A549 (cell line): ENCODE measurements at regions not wholly inside any gene's neighbourhood (a gene's known extent, or its start where the extent isn't known, plus 50 kb on each side); places are given as distances from the start of the nearest gene placed in this dataset.

Experiments
- ATAC-seq, 2 experiments: fragments of 200-7000 bp in 1 of 2; fragments of >200 bp in 1 of 2; cut with Nextera tagmentation in 1 of 2; cut with Tn5 transposase in 1 of 2; 3 replicates each; pipeline versions ENCODE4 v1.8.0 to v1.9.1; 2018 to 2020; ENCODE audit warnings: mild to moderate bottlenecking in 1 of 2, moderate library complexity in 1 of 2
- CTCF ChIA-PET: fragments of 300-600 bp; sonication (Branson Sonifier 250); formaldehyde crosslinking; extraction: SDS; loops from one replicate; lab custom pipeline; 2021; ENCODE audit warnings: antibody characterized with exemption, inconsistent platforms; lab: Yijun Ruan, JAX
- POLR2A ChIA-PET: fragments of 350-600 bp; formaldehyde crosslinking; extraction: SDS; loops from one replicate; lab custom pipeline; 2021; ENCODE audit warnings: antibody characterized with exemption, inconsistent platforms; lab: Yijun Ruan, JAX
- DNase-seq, 2 experiments: peaks; one replicate each; pipeline versions ENCODE4 v3.0.0 to v3.0.0-alpha.2; 2011 to 2016; ENCODE audit warnings: low read depth in 1 of 2, low spot score in 1 of 2
- FAIRE-seq: peaks from 2 replicates; lab custom pipeline; 2011; peaks lifted over from hg19 to GRCh38; lab: Jason Lieb, UNC
- H3K27ac ChIP-seq, 2 experiments: fragments of >200 bp; sonication (Bioruptor Twin); formaldehyde crosslinking; 3 replicates each; pipeline ENCODE4 v1.5.1; 2016 to 2017
- H3K4me1 ChIP-seq: fragments of >200 bp; sonication (Bioruptor Twin); formaldehyde crosslinking; 3 replicates; pipeline ENCODE4 v1.6.1; 2016
- H3K4me2 ChIP-seq: fragments of >200 bp; sonication (Bioruptor Twin); formaldehyde crosslinking; 3 replicates; pipeline ENCODE4 v1.6.1; 2016
- H3K4me3 ChIP-seq: fragments of >200 bp; sonication (Bioruptor Twin); formaldehyde crosslinking; 3 replicates; pipeline ENCODE4 v1.5.1; 2016
- H3K9me3 ChIP-seq: fragments of >200 bp; sonication (Bioruptor Twin); formaldehyde crosslinking; 3 replicates; pipeline ENCODE4 v1.6.1; 2016
- ATOH8 ChIP-seq: fragments of 250-450 bp; sonication (Bioruptor Pico); IDR thresholded peaks from 2 replicates; pipeline ENCODE4 v1.5.0; 2020; ENCODE audit warnings: low read depth, mild to moderate bottlenecking, moderate library complexity
- EHF ChIP-seq: fragments of 250-450 bp; sonication (Bioruptor Pico); IDR thresholded peaks from 2 replicates; pipeline ENCODE4 v1.5.0; 2020; ENCODE audit warnings: mild to moderate bottlenecking
- EP300 ChIP-seq, 2 experiments: fragments of >200 bp; sonication (Bioruptor Twin); formaldehyde crosslinking; IDR thresholded peaks; 2 replicates in 1 of 2; 3 replicates in 1 of 2; pipeline ENCODE4 v1.6.1; 2016 to 2017
- FOSB ChIP-seq: fragments of 250-450 bp; sonication (Bioruptor Pico); IDR thresholded peaks from 2 replicates; pipeline ENCODE4 v1.5.0; 2020; ENCODE audit warnings: mild to moderate bottlenecking, moderate library complexity
- FOSL2 ChIP-seq, 2 experiments: fragments of 450-650 bp in 1 of 2; fragments of >200 bp in 1 of 2; sonication (Bioruptor Twin) in 1 of 2; formaldehyde crosslinking; IDR thresholded peaks; 2 replicates each; pipeline versions ENCODE4 v1.5.0 to v1.6.1; 2016 to 2020; ENCODE audit warnings: mild to moderate bottlenecking in 1 of 2, moderate library complexity in 1 of 2
- HEYL ChIP-seq: fragments of 250-450 bp; sonication (Bioruptor Pico); IDR thresholded peaks from 2 replicates; pipeline ENCODE4 v1.8.0; 2021; ENCODE audit warnings: mild to moderate bottlenecking, moderate library complexity
- HOXA7 ChIP-seq: fragments of 250-450 bp; sonication (Bioruptor Pico); IDR thresholded peaks from 2 replicates; pipeline ENCODE4 v1.5.0; 2020; ENCODE audit warnings: mild to moderate bottlenecking, moderate library complexity
- POLR2A ChIP-seq: IDR thresholded peaks from 2 replicates; pipeline ENCODE4 v1.6.1; 2012; ENCODE audit warnings: mild to moderate bottlenecking, low read length
- POLR2AphosphoS2 ChIP-seq: conservative IDR thresholded peaks from 2 replicates; pipeline ENCODE4 v1.6.1; 2012; ENCODE audit warnings: low read length, improper control_type of control experiment, inconsistent platforms
- RNF2 ChIP-seq: fragments of 200-600 bp; sonication (generic); IDR thresholded peaks from 2 replicates; pipeline ENCODE4 v1.6.1; 2016; ENCODE audit warnings: low read depth, mild to moderate bottlenecking, antibody characterized with exemption, moderate library complexity, borderline replicate concordance
- SREBF2 ChIP-seq: fragments of 450-650 bp; IDR thresholded peaks from 2 replicates; pipeline ENCODE4 v1.6.1; 2014; ENCODE audit warnings: mild to moderate bottlenecking, moderate library complexity
- ZFP36 ChIP-seq: fragments of 450-650 bp; IDR thresholded peaks from 2 replicates; pipeline ENCODE4 v1.6.1; 2014; ENCODE audit warnings: borderline replicate concordance; ENCODE audit not compliant: partially characterized antibody
- ZSCAN20 ChIP-seq: fragments of 250-450 bp; sonication (Bioruptor Pico); IDR thresholded peaks from 2 replicates; pipeline ENCODE4 v1.8.0; 2022; ENCODE audit warnings: mild to moderate bottlenecking, moderate library complexity
- WGBS: methylation state at CpG from one replicate; pipeline ENCODE4 v1.1.6; 2017; ENCODE audit errors: missing lambda C conversion rate; 5-methylcytosine and 5-hydroxymethylcytosine counted together
- TF ChIP-seq, protein P1 (sequence below): fragments of >200 bp; sonication (Bioruptor Twin); formaldehyde crosslinking; IDR thresholded peaks from 3 replicates; pipeline ENCODE4 v1.6.1; 2016
- TF ChIP-seq, protein P2 (sequence below): fragments of 200-600 bp; sonication (generic); IDR thresholded peaks from 2 replicates; pipeline ENCODE4 v1.6.1; 2016; ENCODE audit warnings: antibody characterized with exemption, mild to moderate bottlenecking, moderate library complexity
- TF ChIP-seq, protein P3 (sequence below): fragments of >200 bp; sonication (Bioruptor Twin); formaldehyde crosslinking; IDR thresholded peaks from 3 replicates; pipeline ENCODE4 v1.5.1; 2016

DNA sequence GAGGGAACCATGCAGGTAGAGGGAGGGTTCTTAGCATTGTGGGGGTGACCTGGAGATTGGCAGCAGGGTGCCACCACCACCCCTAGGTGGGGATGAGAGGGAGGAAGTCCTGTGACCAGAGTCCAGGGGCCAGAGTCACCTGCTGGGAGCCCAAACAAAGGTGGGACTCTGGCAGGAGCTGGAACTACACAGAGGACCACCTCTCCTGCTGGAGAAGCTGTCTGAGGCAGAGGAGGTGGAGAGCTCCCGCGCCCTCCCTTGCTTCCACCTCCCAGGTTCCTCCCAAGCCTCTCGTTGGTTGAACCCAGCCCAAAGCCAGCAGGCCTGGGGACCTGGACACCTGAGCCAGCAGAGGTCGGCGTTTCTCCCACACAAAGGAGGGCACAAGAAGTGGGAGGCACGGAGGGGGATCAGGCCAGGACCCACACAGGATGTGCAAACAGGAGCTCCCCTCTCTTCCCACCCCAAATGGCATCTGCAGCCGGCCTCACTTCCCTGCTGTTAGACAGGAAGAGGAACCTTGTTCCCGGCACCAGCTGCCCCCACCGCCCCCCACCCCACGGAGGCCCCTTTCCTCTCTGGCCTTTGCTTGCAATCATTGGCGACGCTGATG, 154.6 kb downstream of the SEC14L1 start:
- CTCF ChIA-PET, result interaction anchor here (0.5 to 1.0 kb wide), 2 partner anchors 35 to 136 kb away, joined by 4 to 5 read pairs; no protein-coding TSS in a partner anchor
- POLR2A ChIA-PET, result interaction anchor here (0.6 kb wide), 1 partner anchor 18 kb away, joined by 3 read pairs; no protein-coding TSS in a partner anchor
- Histone ChIP-seq H3K4me3 (no peak overlapping the region), H3K4me2 (no peak overlapping the region), H3K4me1 (peaks cover 63% of the 10 kb centered on the region), H3K27ac (peak overlapping the region in 1 of 2 experiments; percentile 31; a peak in 2 of 6 replicates), H3K9me3 (no peaks in the 10 kb centered on the region)
- WGBS, result 91% methylated on average over 12 of the region's 12 CpGs
- DNase-seq (no peak), FAIRE-seq (no peak), ATAC-seq (peak in 1 of 2 experiments; percentile 6; a peak in 1 of 6 replicates)
- TF ChIP-seq ATOH8 (CRISPR knock-in tag), result no peak
- TF ChIP-seq FOSL2 (IDR thresholded peaks at IDR 0.05), result no peak
- no peak for TF ChIP-seq FOSL2 (CRISPR knock-in tag; IDR thresholded peaks at IDR 0.05)
- TF ChIP-seq HOXA7 (CRISPR knock-in tag), result 0 out of 2 replicates have a peak, but pooled peaks have one; percentile 47

DNA sequence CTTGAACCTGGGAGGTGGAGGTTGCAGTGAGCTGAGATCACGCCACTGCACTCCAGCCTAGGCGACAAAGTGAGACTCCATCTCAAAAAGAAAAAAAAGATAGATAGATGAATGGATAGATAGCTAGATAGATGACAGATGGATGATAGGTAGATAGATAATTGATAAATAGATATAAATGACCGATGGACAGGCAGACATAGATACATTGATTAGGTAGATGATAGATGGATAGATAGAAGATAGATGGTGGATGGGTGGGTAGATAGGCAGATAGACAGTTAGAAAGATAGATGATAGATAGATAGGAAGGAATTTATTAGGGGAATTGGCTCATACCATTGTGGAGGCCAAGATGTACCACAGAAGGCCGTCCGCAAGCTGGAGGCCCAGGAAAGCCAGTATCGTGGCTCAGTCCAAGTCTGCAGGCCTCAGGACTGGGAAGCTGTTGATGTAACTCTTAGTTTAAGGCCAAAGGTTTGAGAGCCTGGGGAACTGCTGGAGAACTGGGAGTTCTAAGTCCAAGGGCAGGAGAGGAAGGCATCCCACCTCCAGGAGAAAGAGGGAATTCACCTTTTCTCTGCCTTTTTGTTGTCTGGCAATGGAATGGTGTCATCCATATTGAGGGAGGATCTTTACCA, 156.1 kb downstream of the SEC14L1 start:
- ATAC-seq (no peak), DNase-seq (no peak), FAIRE-seq (no peak)
- H3K9me3 ChIP-seq, result no peaks in the 10 kb centered on the region
- H3K4me1 ChIP-seq, result peaks cover 75% of the 10 kb centered on the region
- POLR2A ChIA-PET, result interaction anchor here (2.3 kb wide), 1 partner anchor 8 kb away, joined by 7 read pairs; no protein-coding TSS in a partner anchor
- TF ChIP-seq, protein P1, sequence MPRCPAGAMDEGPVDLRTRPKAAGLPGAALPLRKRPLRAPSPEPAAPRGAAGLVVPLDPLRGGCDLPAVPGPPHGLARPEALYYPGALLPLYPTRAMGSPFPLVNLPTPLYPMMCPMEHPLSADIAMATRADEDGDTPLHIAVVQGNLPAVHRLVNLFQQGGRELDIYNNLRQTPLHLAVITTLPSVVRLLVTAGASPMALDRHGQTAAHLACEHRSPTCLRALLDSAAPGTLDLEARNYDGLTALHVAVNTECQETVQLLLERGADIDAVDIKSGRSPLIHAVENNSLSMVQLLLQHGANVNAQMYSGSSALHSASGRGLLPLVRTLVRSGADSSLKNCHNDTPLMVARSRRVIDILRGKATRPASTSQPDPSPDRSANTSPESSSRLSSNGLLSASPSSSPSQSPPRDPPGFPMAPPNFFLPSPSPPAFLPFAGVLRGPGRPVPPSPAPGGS, result no peak
- TF ChIP-seq EP300 (IDR thresholded peaks at IDR 0.05), result no peak
- TF ChIP-seq, all 56 proteins: peak for 0
- 94% methylated on average over 6 of the region's 6 CpGs for WGBS
- no peak overlapping the region for H3K4me3 ChIP-seq
- CTCF ChIA-PET, result interaction anchor here (0.6 to 0.9 kb wide), 2 partner anchors 15 to 18 kb away, joined by 3 read pairs; no protein-coding TSS in a partner anchor
- no peak overlapping the region for H3K27ac ChIP-seq
- H3K4me2 ChIP-seq, result no peak overlapping the region

DNA sequence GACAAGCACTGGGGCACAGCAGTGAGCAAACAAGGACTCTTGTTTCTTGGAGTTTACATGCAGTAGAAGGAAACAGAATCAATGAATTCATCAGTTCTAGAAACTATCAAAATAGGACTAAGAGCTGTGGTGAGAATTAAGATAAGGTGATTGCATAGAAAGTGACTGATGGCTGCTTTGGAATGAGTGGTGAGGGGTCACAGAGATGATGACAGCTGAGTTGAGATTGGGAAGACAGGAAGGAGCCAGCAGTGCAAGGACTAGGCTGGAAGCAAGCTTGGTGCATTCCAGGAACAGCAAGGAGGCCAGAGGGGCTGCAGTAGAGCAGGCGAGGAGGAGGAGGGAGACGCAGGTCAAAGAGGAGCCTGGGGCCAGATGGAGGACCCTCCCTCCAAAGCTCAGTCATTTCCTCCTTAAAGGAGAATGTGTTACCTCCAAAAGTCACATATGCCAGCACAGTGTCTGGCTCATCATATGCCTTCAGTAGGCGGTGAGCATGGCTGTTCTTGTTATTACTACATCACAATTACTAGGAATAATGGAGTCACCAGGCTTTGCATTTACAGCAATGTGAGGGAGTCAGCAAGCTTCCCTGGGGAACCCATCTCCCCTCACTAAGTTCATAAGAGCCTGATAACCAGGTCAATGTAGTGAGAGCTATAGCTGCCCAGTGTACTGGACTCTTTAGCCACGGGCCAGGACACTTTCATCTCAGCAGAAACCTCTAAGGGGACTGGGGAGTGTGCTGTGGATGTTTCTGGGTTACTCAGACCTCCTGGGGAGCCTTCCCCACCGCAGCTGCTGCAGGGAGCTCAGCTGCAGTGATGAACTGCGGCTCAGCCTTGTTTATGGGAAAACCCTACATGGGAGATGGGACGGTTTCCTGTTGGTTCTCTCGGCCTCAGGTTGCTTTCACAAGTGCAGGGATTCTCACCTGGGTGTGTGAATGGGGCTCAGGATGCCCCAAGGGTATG, 157.2 kb downstream of the SEC14L1 start:
- TF ChIP-seq POLR2AphosphoS2 (peak; percentile 11; the same call in 1 of the 2 replicates), POLR2A (no peak), FOSB (CRISPR knock-in tag) (0 out of 2 replicates have a peak, but pooled peaks have one; percentile 23), HEYL (CRISPR knock-in tag) (no peak), EHF (CRISPR knock-in tag) (no peak), ZFP36 (no peak), RNF2 (no peak), ZSCAN20 (CRISPR knock-in tag) (no peak), SREBF2 (no peak)
- TF ChIP-seq, protein P2, sequence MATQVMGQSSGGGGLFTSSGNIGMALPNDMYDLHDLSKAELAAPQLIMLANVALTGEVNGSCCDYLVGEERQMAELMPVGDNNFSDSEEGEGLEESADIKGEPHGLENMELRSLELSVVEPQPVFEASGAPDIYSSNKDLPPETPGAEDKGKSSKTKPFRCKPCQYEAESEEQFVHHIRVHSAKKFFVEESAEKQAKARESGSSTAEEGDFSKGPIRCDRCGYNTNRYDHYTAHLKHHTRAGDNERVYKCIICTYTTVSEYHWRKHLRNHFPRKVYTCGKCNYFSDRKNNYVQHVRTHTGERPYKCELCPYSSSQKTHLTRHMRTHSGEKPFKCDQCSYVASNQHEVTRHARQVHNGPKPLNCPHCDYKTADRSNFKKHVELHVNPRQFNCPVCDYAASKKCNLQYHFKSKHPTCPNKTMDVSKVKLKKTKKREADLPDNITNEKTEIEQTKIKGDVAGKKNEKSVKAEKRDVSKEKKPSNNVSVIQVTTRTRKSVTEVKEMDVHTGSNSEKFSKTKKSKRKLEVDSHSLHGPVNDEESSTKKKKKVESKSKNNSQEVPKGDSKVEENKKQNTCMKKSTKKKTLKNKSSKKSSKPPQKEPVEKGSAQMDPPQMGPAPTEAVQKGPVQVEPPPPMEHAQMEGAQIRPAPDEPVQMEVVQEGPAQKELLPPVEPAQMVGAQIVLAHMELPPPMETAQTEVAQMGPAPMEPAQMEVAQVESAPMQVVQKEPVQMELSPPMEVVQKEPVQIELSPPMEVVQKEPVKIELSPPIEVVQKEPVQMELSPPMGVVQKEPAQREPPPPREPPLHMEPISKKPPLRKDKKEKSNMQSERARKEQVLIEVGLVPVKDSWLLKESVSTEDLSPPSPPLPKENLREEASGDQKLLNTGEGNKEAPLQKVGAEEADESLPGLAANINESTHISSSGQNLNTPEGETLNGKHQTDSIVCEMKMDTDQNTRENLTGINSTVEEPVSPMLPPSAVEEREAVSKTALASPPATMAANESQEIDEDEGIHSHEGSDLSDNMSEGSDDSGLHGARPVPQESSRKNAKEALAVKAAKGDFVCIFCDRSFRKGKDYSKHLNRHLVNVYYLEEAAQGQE, result no peak
- TF ChIP-seq, protein P3, sequence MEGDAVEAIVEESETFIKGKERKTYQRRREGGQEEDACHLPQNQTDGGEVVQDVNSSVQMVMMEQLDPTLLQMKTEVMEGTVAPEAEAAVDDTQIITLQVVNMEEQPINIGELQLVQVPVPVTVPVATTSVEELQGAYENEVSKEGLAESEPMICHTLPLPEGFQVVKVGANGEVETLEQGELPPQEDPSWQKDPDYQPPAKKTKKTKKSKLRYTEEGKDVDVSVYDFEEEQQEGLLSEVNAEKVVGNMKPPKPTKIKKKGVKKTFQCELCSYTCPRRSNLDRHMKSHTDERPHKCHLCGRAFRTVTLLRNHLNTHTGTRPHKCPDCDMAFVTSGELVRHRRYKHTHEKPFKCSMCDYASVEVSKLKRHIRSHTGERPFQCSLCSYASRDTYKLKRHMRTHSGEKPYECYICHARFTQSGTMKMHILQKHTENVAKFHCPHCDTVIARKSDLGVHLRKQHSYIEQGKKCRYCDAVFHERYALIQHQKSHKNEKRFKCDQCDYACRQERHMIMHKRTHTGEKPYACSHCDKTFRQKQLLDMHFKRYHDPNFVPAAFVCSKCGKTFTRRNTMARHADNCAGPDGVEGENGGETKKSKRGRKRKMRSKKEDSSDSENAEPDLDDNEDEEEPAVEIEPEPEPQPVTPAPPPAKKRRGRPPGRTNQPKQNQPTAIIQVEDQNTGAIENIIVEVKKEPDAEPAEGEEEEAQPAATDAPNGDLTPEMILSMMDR, result no peak
- 82% methylated on average over 8 of the region's 8 CpGs for WGBS
- ATAC-seq (peak; percentile 24 to 31; a peak in 5 of 6 replicates), FAIRE-seq (no peak), DNase-seq (peak in 1 of 2 experiments; percentile 11)
- ChIA-PET CTCF (interaction anchor here (0.7 to 2.9 kb wide), 7 partner anchors 9 to 33 kb away, joined by 3 to 16 read pairs (median 4); no protein-coding TSS in a partner anchor), POLR2A (interaction anchor here (2.3 kb wide), 1 partner anchor 9 kb away, joined by 7 read pairs; no protein-coding TSS in a partner anchor)
- no peak overlapping the region for H3K4me3 ChIP-seq
- no peak overlapping the region for H3K4me2 ChIP-seq
- H3K27ac ChIP-seq, result peak overlapping the region in 1 of 2 experiments; percentile 49; a peak in 2 of 6 replicates
- H3K9me3 ChIP-seq, result no peaks in the 10 kb centered on the region
- H3K4me1 ChIP-seq, result peaks cover 75% of the 10 kb centered on the region
